IPS DF 6.9 (cell line): ENCODE measurements at regions not wholly inside any gene's neighbourhood (a gene's known extent, or its start where the extent isn't known, plus 50 kb on each side); places are given as distances from the start of the nearest gene placed in this dataset.

Experiments
- DNase-seq: peaks from one replicate; pipeline ENCODE4 v3.0.0-alpha.2; 2013; ENCODE audit warnings: low read depth, low spot score
- H3K27ac ChIP-seq: one replicate; pipeline ENCODE4 v1.5.1; 2013; ENCODE audit warnings: low read length, control low read depth
- H3K27me3 ChIP-seq: 2 replicates; pipeline ENCODE4 v1.6.1; 2013; ENCODE audit warnings: mild to moderate bottlenecking, low read length; ENCODE audit not compliant: control insufficient read depth, insufficient read depth
- H3K36me3 ChIP-seq: 2 replicates; pipeline ENCODE4 v1.6.1; 2013; ENCODE audit warnings: low read length; ENCODE audit not compliant: control insufficient read depth, insufficient read depth
- H3K4me1 ChIP-seq: 2 replicates; pipeline ENCODE4 v1.6.1; 2013; ENCODE audit warnings: low read length; ENCODE audit not compliant: control insufficient read depth, insufficient read depth
- H3K4me3 ChIP-seq: 2 replicates; pipeline ENCODE4 v1.5.1; 2013; ENCODE audit warnings: mild to moderate bottlenecking, low read length
- H3K9me3 ChIP-seq: 2 replicates; pipeline ENCODE4 v1.6.1; 2013; ENCODE audit warnings: low read length, inconsistent platforms; ENCODE audit not compliant: control insufficient read depth, insufficient read depth
- WGBS: extraction: QIAGEN DNeasy Blood & Tissue Kit; methylation state at CpG from one replicate; pipeline ENCODE4 v1.1.7; 2013; ENCODE audit warnings: mixed read lengths, missing lambda C conversion rate; ENCODE audit not compliant: insufficient read length, insufficient coverage; 5-methylcytosine and 5-hydroxymethylcytosine counted together

DNA sequence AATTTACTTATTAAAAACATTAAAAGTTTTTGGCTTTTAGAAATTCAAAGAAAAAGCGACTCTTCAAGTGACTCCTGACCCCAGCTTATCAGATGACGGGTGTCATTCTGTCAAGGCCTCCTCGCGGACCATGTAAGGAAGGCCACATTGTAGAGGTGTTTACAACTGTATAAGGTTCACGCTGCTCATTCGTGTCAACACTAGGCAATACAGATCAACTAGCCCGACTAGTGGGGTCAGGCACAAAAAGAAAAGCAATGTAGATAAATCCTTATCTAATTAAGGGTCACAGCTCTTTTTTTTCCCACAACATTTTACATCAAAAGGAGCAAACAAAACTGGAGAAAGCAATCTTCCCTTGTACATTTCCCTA lies 207.5 kb upstream of the NR2F2 start:
- WGBS, result no CpG with 5 or more reads among the region's 7 CpGs
- H3K27me3 ChIP-seq, result no peaks in the 10 kb centered on the region

DNA sequence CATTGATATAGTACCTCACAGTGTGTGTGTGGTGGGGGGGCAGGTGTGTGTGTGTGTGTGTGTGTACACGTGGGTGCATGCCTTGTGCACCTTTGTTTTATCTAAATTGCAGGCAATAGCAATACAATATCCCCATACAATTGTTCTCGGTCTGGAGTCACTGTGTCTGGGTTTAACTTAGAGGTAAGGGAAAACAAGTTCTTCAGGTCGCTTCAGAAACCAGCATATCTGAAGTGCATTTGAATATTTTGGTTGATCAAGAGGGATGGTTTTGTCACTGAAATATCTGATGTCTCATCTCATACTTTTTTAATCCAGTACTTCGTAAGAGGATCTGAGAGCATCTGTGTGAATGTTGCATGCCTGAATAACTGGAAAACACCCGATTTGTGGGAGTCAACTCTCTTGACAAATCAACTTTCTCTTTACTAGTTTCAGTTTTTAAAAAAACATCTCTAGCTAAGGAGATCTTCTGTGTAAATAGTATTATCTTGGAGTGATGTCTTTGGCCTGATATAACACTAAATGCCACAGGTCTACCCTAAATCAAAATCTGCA lies 206.8 kb upstream of the NR2F2 start:
- Histone ChIP-seq H3K9me3 (no peaks in the 10 kb centered on the region), H3K4me3 (no peak overlapping the region), H3K27me3 (no peaks in the 10 kb centered on the region), H3K4me1 (no peaks in the 10 kb centered on the region), H3K27ac (no peak overlapping the region), H3K36me3 (no peaks in the 10 kb centered on the region)
- no peak for DNase-seq
- WGBS, result no CpG with 5 or more reads among the region's 5 CpGs

More for the DNA sequence above, 207.5 kb upstream of the NR2F2 start:
- no peak for DNase-seq
- no peaks in the 10 kb centered on the region for H3K4me1 ChIP-seq
- no peak overlapping the region for H3K4me3 ChIP-seq
- H3K9me3 ChIP-seq, result no peaks in the 10 kb centered on the region
- H3K36me3 ChIP-seq, result no peaks in the 10 kb centered on the region
- no peak overlapping the region for H3K27ac ChIP-seq

DNA sequence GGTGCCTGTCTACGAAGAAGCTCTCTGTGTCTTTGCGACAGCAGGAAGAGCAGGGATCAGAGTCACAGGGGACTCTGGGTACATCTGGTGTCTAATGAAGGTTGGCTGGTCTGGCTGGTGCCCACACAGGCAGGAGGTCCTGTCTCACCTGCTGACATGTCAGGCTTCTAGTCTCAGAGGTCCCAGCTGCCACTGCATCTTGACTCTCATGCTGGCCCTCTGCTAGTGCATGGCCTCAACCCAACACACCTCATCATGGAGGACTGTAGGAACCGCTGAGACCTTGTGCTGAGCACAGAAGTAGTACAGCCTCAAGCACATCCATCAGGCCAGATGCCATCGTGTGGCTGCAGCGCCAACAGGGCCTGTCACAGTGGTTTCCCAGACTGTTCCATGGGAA lies 206.1 kb upstream of the NR2F2 start:
- H3K4me1 ChIP-seq, result no peaks in the 10 kb centered on the region

DNA sequence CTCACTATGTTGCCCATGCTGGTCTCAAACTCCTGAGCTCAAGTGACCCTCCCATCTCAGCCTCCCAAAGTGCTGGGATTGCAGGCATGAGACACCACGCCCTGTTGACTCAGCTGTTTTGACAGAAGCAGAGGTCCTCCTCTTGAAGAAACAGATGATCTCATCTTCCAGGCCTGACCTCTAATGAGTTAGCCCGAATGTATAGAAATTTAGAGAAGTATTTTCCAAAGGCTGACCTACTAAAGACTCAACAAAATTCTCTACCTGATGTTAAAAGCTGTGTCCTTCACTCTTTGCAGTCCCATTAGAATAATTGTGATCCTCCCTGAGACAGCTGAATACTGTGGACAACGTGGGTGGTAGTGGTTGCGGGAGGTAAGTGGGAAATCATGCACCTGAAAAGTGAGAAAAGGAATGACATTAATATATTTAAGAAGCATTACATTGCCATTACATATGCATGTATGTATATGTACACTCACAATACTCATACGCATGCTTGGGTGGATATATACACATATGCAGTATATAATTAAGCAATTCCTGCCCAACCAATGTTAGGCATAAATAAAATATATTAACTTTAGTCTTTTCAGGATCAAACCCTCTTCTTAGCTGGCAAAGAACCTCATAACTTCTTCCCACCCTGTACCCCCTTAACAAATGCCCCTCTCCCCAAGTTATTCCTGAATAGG lies 204.6 kb upstream of the NR2F2 start:
- no peak for DNase-seq
- Histone ChIP-seq H3K4me3 (no peak overlapping the region), H3K36me3 (no peaks in the 10 kb centered on the region), H3K27me3 (no peaks in the 10 kb centered on the region), H3K27ac (no peak overlapping the region), H3K9me3 (no peaks in the 10 kb centered on the region), H3K4me1 (no peaks in the 10 kb centered on the region)
- WGBS, result no CpG with 5 or more reads among the region's 5 CpGs

More for the DNA sequence above, 206.1 kb upstream of the NR2F2 start:
- Histone ChIP-seq H3K36me3 (no peaks in the 10 kb centered on the region), H3K4me3 (no peak overlapping the region), H3K27ac (no peak overlapping the region), H3K27me3 (no peaks in the 10 kb centered on the region), H3K9me3 (no peaks in the 10 kb centered on the region)
- WGBS, result no CpG with 5 or more reads among the region's 5 CpGs
- no peak for DNase-seq

DNA sequence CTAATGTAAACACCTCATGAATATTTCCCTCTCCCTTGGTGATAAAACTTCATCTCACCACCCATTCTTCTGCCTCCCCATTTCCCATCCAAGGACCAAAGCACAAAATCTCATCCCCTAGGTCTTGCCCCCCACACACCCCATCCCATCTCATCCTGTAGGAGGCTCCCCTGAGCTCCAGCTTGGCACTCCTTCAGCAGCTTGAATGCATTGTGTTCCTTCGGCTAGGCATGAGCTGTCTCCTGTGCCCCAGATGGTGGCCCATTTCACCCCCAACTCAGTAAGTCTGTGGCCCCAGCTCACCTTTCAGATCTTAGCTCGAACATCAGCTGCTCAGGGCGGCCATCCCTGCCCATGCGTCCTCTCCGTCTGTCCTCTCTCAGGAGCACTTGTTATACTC lies 203.6 kb upstream of the NR2F2 start:
- WGBS, result no CpG with 5 or more reads among the region's 5 CpGs

DNA sequence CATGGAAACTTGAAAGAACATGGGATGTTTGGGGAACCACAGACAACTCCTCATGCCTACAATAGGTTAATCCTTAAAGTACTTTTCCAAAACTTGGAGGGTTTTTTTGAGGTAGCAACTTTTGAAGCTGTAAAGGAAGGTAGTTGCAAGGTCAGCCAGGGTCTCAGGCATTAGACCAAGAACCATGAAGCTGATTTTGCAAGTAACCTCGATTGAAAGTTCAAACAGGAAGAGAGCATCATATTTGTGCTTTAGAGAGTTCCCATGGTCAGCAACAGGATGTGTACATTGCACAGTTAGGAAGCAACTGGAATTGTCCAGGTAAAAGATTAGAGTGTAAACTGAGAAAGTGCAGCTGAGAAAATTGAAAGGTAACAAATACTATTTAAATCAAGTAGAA lies 199.8 kb upstream of the NR2F2 start:
- Histone ChIP-seq H3K4me1 (no peaks in the 10 kb centered on the region), H3K9me3 (no peaks in the 10 kb centered on the region), H3K4me3 (no peak overlapping the region), H3K27me3 (no peaks in the 10 kb centered on the region), H3K36me3 (no peaks in the 10 kb centered on the region), H3K27ac (no peak overlapping the region)
- WGBS, result no CpG with 5 or more reads among the region's 1 CpG
- no peak for DNase-seq

More for the DNA sequence above, 203.6 kb upstream of the NR2F2 start:
- Histone ChIP-seq H3K27ac (no peak overlapping the region), H3K36me3 (no peaks in the 10 kb centered on the region), H3K27me3 (no peaks in the 10 kb centered on the region), H3K4me1 (no peaks in the 10 kb centered on the region), H3K9me3 (no peaks in the 10 kb centered on the region), H3K4me3 (no peak overlapping the region)
- DNase-seq, result no peak

DNA sequence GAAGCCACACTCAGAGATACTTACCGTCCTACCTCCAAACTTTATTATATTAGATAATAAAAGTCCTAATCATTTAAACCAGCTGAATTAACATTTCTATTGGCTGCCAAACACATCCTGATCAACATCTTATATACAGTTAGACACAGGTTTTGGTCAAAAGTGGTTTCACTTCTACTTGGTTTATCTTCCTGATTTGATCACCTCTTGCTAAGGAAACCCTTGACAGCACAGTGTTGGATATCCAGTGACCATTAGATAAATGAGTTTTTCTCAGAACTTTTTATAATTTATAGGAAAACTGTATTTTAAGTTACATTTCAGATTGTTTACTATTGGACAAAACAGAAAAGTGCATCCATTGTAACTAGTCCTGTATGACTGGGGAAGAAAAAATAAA lies 198.4 kb upstream of the NR2F2 start:
- no peak for DNase-seq
- H3K4me1 ChIP-seq, result no peaks in the 10 kb centered on the region
- no peak overlapping the region for H3K27ac ChIP-seq
- no CpG with 5 or more reads among the region's 1 CpG for WGBS
- no peaks in the 10 kb centered on the region for H3K27me3 ChIP-seq
- no peaks in the 10 kb centered on the region for H3K36me3 ChIP-seq
- H3K4me3 ChIP-seq, result no peak overlapping the region
- no peaks in the 10 kb centered on the region for H3K9me3 ChIP-seq

DNA sequence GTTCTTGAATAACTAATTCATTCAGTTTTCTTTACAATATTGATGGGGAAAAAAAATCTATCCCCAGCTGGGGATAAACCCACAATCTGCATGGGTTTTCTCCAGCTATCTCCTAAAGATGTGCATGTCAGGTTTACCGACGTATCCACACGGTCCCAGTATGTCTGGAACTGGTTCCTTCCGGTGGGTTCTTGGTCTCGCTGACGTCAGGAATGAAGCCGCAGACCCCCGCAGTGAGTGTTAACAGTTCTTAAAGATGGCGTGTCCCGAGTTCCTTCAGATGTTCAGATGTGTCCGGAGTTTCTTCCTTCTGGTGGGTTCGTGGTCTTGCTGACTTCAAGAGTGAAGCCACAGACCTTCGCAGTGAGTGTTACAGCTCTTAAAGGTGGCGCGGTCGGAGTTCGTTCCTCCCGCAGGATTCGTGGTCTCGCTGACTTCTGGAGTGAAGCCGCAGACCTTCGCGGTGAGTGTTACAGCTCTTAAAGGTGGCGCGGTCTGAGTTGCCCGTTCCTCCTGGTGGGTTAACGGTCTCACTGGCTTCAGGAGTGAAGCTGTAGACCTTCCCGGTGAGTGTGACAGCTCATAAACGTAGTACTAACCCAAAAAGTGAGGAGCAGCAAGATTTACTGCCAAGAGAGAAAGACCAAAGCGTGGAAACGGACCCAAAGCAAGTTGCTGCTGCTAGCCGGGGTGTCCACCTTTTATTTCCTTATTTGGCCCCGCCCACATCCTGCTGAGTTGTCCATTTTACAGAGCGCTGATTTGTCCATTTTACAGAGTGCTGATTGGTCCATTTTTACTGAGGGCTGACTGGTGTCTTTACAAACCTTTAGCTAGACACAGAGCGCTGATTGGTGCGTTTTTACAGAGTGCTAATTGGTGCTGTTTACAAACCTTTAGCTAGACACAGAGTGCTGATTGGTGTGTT lies 195.1 kb upstream of the NR2F2 start:
- Histone ChIP-seq H3K36me3 (no peaks in the 10 kb centered on the region), H3K4me3 (no peak overlapping the region), H3K27ac (no peak overlapping the region), H3K4me1 (no peaks in the 10 kb centered on the region), H3K27me3 (no peaks in the 10 kb centered on the region), H3K9me3 (no peaks in the 10 kb centered on the region)
- DNase-seq, result no peak
- no CpG with 5 or more reads among the region's 36 CpGs for WGBS

DNA sequence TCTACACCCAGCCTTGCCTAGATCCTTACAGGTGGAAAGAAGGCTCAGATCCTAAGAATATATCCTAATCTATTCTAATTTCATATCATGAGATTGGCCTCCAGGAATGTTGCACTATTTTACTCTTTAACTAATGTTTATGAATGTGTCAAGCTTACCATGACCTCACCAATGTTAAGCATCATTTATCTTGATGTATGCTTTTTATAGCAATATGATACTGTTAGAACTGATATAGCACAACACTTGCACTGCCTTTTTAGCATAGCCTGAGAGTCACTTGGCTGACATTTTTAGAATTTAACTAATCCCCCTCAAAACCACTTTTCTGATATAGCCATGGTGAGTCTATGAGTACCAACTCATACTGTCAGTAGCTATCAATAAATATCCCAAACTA lies 191.5 kb upstream of the NR2F2 start:
- Histone ChIP-seq H3K27me3 (no peaks in the 10 kb centered on the region), H3K36me3 (no peaks in the 10 kb centered on the region), H3K9me3 (no peaks in the 10 kb centered on the region), H3K4me1 (no peaks in the 10 kb centered on the region), H3K4me3 (no peak overlapping the region), H3K27ac (no peak overlapping the region)
- DNase-seq, result no peak

DNA sequence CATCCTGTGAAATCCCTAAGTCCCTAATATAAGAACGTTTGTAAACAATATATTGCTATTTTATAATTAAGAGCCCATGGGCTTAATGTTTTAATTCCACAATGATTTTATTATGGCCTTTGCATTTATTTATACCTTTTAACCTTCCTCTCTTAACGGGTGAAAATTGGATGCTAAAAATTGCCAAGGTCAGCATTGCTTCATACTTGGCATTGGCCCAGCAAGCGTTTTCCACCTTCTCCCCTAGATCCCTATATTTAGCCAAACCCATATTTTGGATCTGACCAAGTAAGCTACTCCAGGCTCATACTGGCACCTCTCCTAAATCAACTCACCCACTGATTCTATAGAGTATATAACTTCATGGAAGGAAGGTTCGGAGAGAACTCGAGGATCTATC lies 188.0 kb upstream of the NR2F2 start:
- Histone ChIP-seq H3K27me3 (no peaks in the 10 kb centered on the region), H3K27ac (no peak overlapping the region), H3K4me1 (no peaks in the 10 kb centered on the region; the same call in 1 of the 2 replicates), H3K36me3 (no peaks in the 10 kb centered on the region), H3K4me3 (no peak overlapping the region), H3K9me3 (no peaks in the 10 kb centered on the region)
- no CpG with 5 or more reads among the region's 5 CpGs for WGBS
- DNase-seq, result no peak
